ENCODE measurements at regions not wholly inside any gene's neighbourhood (a gene's known extent, or its start where the extent isn't known, plus 50 kb on each side); places are given as distances from the start of the nearest gene placed in this dataset.

- Histone ChIP-seq H3K9me3 (no peaks in the 10 kb centered on the region), H3K36me3 (no peaks in the 10 kb centered on the region), H3K27me3 (no peaks in the 10 kb centered on the region), H3K4me3 (no peak overlapping the region), H3K27ac (replicated peaks in 1 of 4) (no peak overlapping the region), H3K4me1 (no peaks in the 10 kb centered on the region)
- intact Hi-C loops (cut with DNase I), result no loop called here
- WGBS, result 18% methylated on average over 1 of the region's 1 CpG
- DNase-seq (ENCODE audit: extremely low spot score), result no peak
- TF ChIP-seq CTCF (IDR thresholded peaks at IDR 0.05), result no peak
- TF ChIP-seq EP300 (IDR thresholded peaks at IDR 0.05), result no peak
- TF ChIP-seq POLR2A (IDR thresholded peaks at IDR 0.05; ENCODE audit: low read depth), result no peak
- no peak for TF ChIP-seq POLR2AphosphoS5 (IDR thresholded peaks at IDR 0.05)
These were observed 104.7 kb upstream of the ROBO1 start for GRCh38 chr3:79872483-79872882.

GRCh38 chr3:79871656-79872055, 103.9 kb upstream of the ROBO1 start:
- intact Hi-C loops (cut with DNase I), result no loop called here
- no peaks in the 10 kb centered on the region for H3K9me3 ChIP-seq
- 71% methylated on average over 1 of the region's 1 CpG for WGBS
- no peak for DNase-seq (ENCODE audit: extremely low spot score)
- H3K27me3 ChIP-seq, result no peaks in the 10 kb centered on the region
- H3K27ac ChIP-seq (replicated peaks in 1 of 4), result no peak overlapping the region
- no peaks in the 10 kb centered on the region for H3K36me3 ChIP-seq
- TF ChIP-seq EP300 (IDR thresholded peaks at IDR 0.05) (no peak), POLR2AphosphoS5 (IDR thresholded peaks at IDR 0.05) (no peak), CTCF (IDR thresholded peaks at IDR 0.05) (no peak), POLR2A (IDR thresholded peaks at IDR 0.05; ENCODE audit: low read depth) (no peak)
- no peaks in the 10 kb centered on the region for H3K4me1 ChIP-seq
- H3K4me3 ChIP-seq, result no peak overlapping the region

DNA sequence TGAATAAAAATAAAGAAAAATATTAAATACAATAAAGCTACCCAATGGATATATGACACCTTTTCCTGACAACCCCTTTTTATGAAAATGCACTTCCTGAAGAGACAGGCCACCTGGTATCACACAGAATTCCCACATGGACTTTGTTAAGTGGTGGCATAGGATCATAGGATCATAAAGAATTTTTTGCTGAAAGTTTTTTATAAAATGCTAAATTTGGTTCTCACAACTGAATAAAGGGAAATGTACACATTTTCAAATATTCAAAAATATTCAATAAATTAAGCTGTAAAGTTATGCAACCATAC, 102.5 kb upstream of the ROBO1 start:
- no peak for TF ChIP-seq POLR2A (IDR thresholded peaks at IDR 0.05; ENCODE audit: low read depth)
- no peak for TF ChIP-seq EP300 (IDR thresholded peaks at IDR 0.05)
- TF ChIP-seq POLR2AphosphoS5 (IDR thresholded peaks at IDR 0.05), result no peak

DNA sequence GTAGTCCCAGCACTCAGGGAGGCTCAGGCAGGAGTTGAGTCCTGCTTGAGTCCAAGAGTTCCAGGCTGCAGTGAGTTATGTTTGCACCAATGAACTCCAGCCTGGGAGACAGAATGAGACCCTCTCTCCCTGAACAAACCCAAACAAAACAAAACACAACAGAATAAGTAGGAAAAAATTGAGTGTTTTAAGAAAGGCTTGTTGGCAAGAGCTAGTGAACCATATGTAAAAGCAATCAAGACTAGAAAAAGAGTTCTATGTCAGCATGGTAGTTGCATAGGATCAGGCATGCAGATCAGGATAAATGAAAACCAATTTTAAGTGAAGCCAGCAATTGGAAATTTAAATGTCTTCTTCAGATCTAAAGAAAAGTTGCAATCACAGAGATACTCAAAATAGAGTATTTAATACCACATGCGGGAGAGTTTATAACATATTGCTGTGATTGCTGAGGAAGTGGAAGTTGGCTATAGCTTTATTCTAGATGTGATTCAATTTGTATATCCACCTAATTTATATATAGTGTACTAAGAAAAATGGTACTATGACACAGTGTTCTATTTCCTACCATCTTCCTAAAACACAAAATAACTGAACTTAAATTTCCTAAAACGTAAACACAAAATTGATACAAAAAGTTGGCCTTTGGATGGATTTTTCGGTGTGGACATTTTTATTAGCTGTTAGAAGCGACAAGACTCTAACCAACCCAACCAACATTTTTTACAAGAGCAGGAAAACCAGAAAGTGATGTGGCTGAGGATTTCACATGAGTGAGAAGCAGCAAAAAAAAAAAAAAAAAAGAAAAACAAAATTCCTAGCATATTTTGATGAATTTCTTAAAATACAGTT, 101.9 kb upstream of the ROBO1 start:
- no peaks in the 10 kb centered on the region for H3K36me3 ChIP-seq
- intact Hi-C loops (cut with DNase I), result no loop called here
- TF ChIP-seq POLR2A (IDR thresholded peaks at IDR 0.05; ENCODE audit: low read depth) (no peak), CTCF (IDR thresholded peaks at IDR 0.05) (no peak), POLR2AphosphoS5 (IDR thresholded peaks at IDR 0.05) (no peak), EP300 (IDR thresholded peaks at IDR 0.05) (no peak)
- 89% methylated on average over 4 of the region's 4 CpGs for WGBS
- DNase-seq (ENCODE audit: extremely low spot score), result no peak
- H3K4me1 ChIP-seq, result no peaks in the 10 kb centered on the region
- no peaks in the 10 kb centered on the region for H3K27me3 ChIP-seq
- H3K4me3 ChIP-seq, result no peak overlapping the region
- no peak overlapping the region for H3K27ac ChIP-seq (replicated peaks in 1 of 4)
- no peaks in the 10 kb centered on the region for H3K9me3 ChIP-seq

More for the DNA sequence above, 102.5 kb upstream of the ROBO1 start:
- no peak for DNase-seq (ENCODE audit: extremely low spot score)
- Histone ChIP-seq H3K9me3 (no peaks in the 10 kb centered on the region), H3K4me1 (no peaks in the 10 kb centered on the region), H3K27ac (replicated peaks in 1 of 4) (no peak overlapping the region), H3K27me3 (no peaks in the 10 kb centered on the region), H3K36me3 (no peaks in the 10 kb centered on the region), H3K4me3 (no peak overlapping the region)
- intact Hi-C loops (cut with DNase I), result no loop called here

DNA sequence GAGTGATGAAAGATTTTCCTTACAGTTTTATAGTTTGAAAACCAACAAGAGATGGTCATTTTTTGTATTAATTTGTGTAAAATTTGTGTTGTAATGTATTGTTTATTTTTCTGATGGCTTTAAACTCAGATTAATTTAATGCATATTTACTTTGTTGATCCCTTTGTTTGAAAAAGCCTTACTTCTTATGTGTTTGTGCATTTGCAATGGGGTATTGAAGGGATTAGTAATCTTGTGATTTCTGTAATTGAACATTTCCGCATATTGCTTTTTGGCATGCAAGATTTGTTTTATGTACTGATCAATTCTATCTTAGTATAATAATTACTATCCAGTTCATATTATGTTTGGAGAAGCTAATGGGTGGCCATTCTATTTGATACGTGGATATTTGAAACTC, 98.4 kb upstream of the ROBO1 start:
- Histone ChIP-seq H3K27ac (replicated peaks in 1 of 4) (no peak overlapping the region), H3K36me3 (no peaks in the 10 kb centered on the region), H3K9me3 (no peaks in the 10 kb centered on the region), H3K27me3 (no peaks in the 10 kb centered on the region), H3K4me1 (no peaks in the 10 kb centered on the region), H3K4me3 (no peak overlapping the region)
- intact Hi-C loops (cut with DNase I), result no loop called here
- WGBS, result 90% methylated on average over 2 of the region's 2 CpGs
- DNase-seq (ENCODE audit: extremely low spot score), result no peak
- TF ChIP-seq CTCF (IDR thresholded peaks at IDR 0.05) (no peak), POLR2A (IDR thresholded peaks at IDR 0.05; ENCODE audit: low read depth) (no peak), EP300 (IDR thresholded peaks at IDR 0.05) (no peak), POLR2AphosphoS5 (IDR thresholded peaks at IDR 0.05) (no peak)

Data from esophagus muscularis mucosa (tissue), 4 donors.